CD4-positive, CD25-positive, alpha-beta regulatory T cell (primary cell): ENCODE measurements at regions not wholly inside any gene's neighbourhood (a gene's known extent, or its start where the extent isn't known, plus 50 kb on each side); places are given as distances from the start of the nearest gene placed in this dataset.

Experiments
- ATAC-seq, 2 donors: fragments of 150-1000 bp; cut with Tn5 transposase; one replicate each; pipeline ENCODE4 v1.10.0; 2021; ENCODE audit warnings: low read depth in 2 of 2, moderate number of reproducible peaks in 2 of 2, moderate library complexity in 1 of 2
- DNase-seq, 3 donors: peaks; one replicate each; pipeline versions ENCODE4 v3.0.0 to v3.0.0-alpha.2; 2012 to 2022; ENCODE audit warnings: mixed read lengths in 1 of 3
- H3K27ac ChIP-seq: one replicate; pipeline ENCODE4 v1.7.0; 2013; ENCODE audit warnings: mild to moderate bottlenecking, low read length; ENCODE audit not compliant: insufficient read depth, poor library complexity, severe bottlenecking
- H3K27me3 ChIP-seq: one replicate; pipeline ENCODE4 v1.7.0; 2013; ENCODE audit warnings: low read length; ENCODE audit not compliant: control insufficient read depth, insufficient read depth
- H3K36me3 ChIP-seq: one replicate; pipeline ENCODE4 v1.7.0; 2013; ENCODE audit warnings: mild to moderate bottlenecking, low read length, moderate library complexity; ENCODE audit not compliant: control insufficient read depth, insufficient read depth
- H3K4me1 ChIP-seq: 2 replicates; pipeline ENCODE4 v1.7.0; 2013; ENCODE audit warnings: mild to moderate bottlenecking, low read length; ENCODE audit not compliant: insufficient read depth, control insufficient read depth, poor library complexity, severe bottlenecking
- H3K4me3 ChIP-seq: one replicate; pipeline ENCODE4 v1.7.0; 2013; ENCODE audit warnings: low read depth, mild to moderate bottlenecking, low read length, moderate library complexity
- H3K9me3 ChIP-seq, 2 experiments: 1 replicate in 1 of 2; 2 replicates in 1 of 2; pipeline ENCODE4 v1.7.0; 2013; ENCODE audit warnings: low read length in 2 of 2, mild to moderate bottlenecking in 1 of 2, moderate library complexity in 1 of 2; ENCODE audit not compliant: control insufficient read depth in 2 of 2
- H3K27ac Mint-ChIP-seq, 3 donors: one replicate each; pipeline ENCODE4 v1.8.0; 2020 to 2022; ENCODE audit warnings: mild to moderate bottlenecking in 3 of 3, mixed read lengths in 3 of 3, moderate library complexity in 2 of 3
- H3K27me3 Mint-ChIP-seq: one replicate; pipeline ENCODE4 v1.8.0; 2022; ENCODE audit warnings: mild to moderate bottlenecking, mixed read lengths
- H3K36me3 Mint-ChIP-seq: one replicate; pipeline ENCODE4 v1.8.0; 2020; ENCODE audit warnings: mixed read lengths
- H3K4me1 Mint-ChIP-seq, 4 donors: one replicate each; pipeline ENCODE4 v1.8.0; 2020 to 2022; ENCODE audit warnings: mixed read lengths in 4 of 4, mild to moderate bottlenecking in 1 of 4
- H3K4me3 Mint-ChIP-seq, 4 donors: one replicate each; pipeline ENCODE4 v1.8.0; 2020 to 2022; ENCODE audit warnings: mild to moderate bottlenecking in 4 of 4, mixed read lengths in 4 of 4, moderate library complexity in 3 of 4
- H3K9me3 Mint-ChIP-seq, 7 donors: one replicate each; pipeline ENCODE4 v1.8.0; 2020 to 2022; ENCODE audit warnings: mixed read lengths in 7 of 7, mild to moderate bottlenecking in 3 of 7, moderate library complexity in 2 of 7

- Histone ChIP-seq H3K27me3 (no peaks in the 10 kb centered on the region), H3K27ac (no peak overlapping the region), H3K9me3 (peaks cover 0 to 3% of the 10 kb centered on the region in 2 experiments), H3K4me1 (no peaks in the 10 kb centered on the region), H3K36me3 (no peaks in the 10 kb centered on the region), H3K4me3 (no peak overlapping the region)
- ATAC-seq (no peak), DNase-seq (no peak)
- no peak overlapping the region for H3K27ac Mint-ChIP-seq
- no peak overlapping the region for H3K4me3 Mint-ChIP-seq
- peaks cover 0 to 10% (median 1%) of the 10 kb centered on the region in 7 donors for H3K9me3 Mint-ChIP-seq
- H3K36me3 Mint-ChIP-seq = no peaks in the 10 kb centered on the region
- no peaks in the 10 kb centered on the region for H3K4me1 Mint-ChIP-seq
- H3K27me3 Mint-ChIP-seq = no peaks in the 10 kb centered on the region
These were observed 278.7 kb upstream of the ISL1 start for GRCh38 chr5:51104556-51104955.

DNA sequence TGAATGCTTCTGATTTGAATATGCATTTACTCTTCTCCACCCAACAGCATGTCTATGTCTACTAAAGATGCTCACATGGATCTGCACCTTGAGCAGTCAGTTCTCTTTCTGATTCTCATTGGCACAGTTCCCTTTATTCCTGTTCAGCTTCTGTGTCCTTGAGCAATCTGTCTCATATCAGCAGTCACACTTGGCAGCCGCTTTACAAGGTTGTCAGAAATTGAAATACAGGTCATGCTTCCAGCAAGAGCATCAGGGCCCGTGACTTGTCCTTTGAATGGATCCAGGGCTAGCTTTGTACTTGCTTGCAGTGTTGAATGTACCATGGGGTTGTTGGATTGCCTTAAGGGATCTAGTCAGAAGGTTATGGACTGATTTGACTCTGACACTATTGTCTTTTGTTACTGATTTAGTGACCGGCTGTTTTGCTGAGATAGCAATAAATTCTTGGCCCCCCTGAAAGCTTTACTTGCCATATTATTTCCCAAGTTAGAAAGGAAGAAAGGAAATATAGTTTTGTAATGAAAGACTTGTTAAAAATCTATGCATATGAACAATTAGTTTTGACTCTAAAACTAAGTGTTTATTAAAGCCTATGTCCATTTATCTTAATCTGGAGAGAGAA is 273.4 kb upstream of the ISL1 start:
- Mint-ChIP-seq H3K36me3 (no peaks in the 10 kb centered on the region), H3K4me3 (no peak overlapping the region), H3K9me3 (peaks cover 0 to 21% (median 4%) of the 10 kb centered on the region in 7 donors)

DNA sequence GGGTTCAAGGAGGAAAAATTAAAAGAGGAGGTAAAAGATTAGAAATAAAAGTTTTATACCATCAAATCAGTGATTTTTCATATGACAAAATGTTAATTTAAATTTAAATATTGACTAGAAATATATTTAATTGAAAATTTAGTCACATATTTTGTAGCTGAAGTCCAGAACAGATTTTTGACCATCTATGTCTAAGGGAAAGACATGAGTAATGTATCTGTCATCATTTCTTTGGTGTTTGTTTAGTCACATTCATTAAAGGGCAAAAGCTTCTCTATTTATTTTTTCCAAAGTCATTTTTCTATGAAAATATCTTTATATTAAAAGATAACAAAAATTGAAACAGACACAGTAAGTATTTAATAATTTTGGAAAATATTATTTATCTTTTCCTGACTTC is 252.0 kb upstream of the ISL1 start:
- no peaks in the 10 kb centered on the region for H3K36me3 ChIP-seq
- no peak overlapping the region for H3K4me3 ChIP-seq
- no peak overlapping the region for H3K27ac ChIP-seq
- no peaks in the 10 kb centered on the region for H3K36me3 Mint-ChIP-seq
- no peak overlapping the region for H3K4me3 Mint-ChIP-seq
- peaks cover 0 to 2% of the 10 kb centered on the region in 2 experiments for H3K9me3 ChIP-seq
- no peak overlapping the region for H3K27ac Mint-ChIP-seq
- ATAC-seq = no peak
- H3K27me3 ChIP-seq = no peaks in the 10 kb centered on the region
- H3K4me1 ChIP-seq = no peaks in the 10 kb centered on the region
- peaks cover 5 to 15% (median 7%) of the 10 kb centered on the region in 7 donors for H3K9me3 Mint-ChIP-seq
- H3K4me1 Mint-ChIP-seq = no peaks in the 10 kb centered on the region
- H3K27me3 Mint-ChIP-seq = no peaks in the 10 kb centered on the region
- DNase-seq = no peak

More for the DNA sequence above, 273.4 kb upstream of the ISL1 start:
- ATAC-seq (no peak), DNase-seq (no peak)
- H3K27ac Mint-ChIP-seq = no peak overlapping the region
- H3K4me3 ChIP-seq = no peak overlapping the region
- H3K36me3 ChIP-seq = no peaks in the 10 kb centered on the region
- H3K9me3 ChIP-seq = no peaks in the 10 kb centered on the region
- no peaks in the 10 kb centered on the region for H3K4me1 Mint-ChIP-seq
- H3K27me3 Mint-ChIP-seq = no peaks in the 10 kb centered on the region
- no peak overlapping the region for H3K27ac ChIP-seq
- H3K4me1 ChIP-seq = no peaks in the 10 kb centered on the region
- no peaks in the 10 kb centered on the region for H3K27me3 ChIP-seq

DNA sequence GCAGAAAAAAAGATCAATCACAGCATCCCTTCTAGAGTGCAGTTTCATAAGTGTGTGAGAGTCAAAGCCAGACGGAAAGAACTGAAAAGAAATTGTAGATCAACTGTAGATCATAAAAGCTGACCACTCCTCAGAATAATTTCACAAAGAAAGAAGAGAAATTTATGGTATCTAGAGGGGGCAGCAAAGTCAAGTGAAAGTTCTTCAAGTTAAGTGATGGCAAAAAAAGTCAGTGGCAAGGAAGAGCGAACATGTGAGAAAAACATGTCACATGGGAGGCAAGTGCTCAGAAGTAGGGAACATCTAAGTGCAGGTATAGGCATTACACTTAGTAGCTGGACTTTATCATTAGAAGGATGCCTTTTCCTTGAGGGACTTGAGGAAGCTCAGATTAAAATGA is 245.1 kb upstream of the ISL1 start:
- Mint-ChIP-seq H3K4me1 (peaks cover 0 to 7% (median 0%) of the 10 kb centered on the region in 4 donors), H3K9me3 (peaks cover 1 to 22% (median 6%) of the 10 kb centered on the region in 7 donors), H3K27ac (no peak overlapping the region), H3K27me3 (no peaks in the 10 kb centered on the region), H3K36me3 (no peaks in the 10 kb centered on the region), H3K4me3 (no peak overlapping the region)
- no peaks in the 10 kb centered on the region for H3K36me3 ChIP-seq
- no peaks in the 10 kb centered on the region for H3K27me3 ChIP-seq
- no peaks in the 10 kb centered on the region for H3K9me3 ChIP-seq
- H3K27ac ChIP-seq = no peak overlapping the region
- ATAC-seq (no peak), DNase-seq (no peak)
- H3K4me3 ChIP-seq = no peak overlapping the region
- no peaks in the 10 kb centered on the region for H3K4me1 ChIP-seq

GRCh38 chr5:51148437-51148836 is 234.8 kb upstream of the ISL1 start:
- no peak for DNase-seq
- Mint-ChIP-seq H3K27ac (no peak overlapping the region), H3K4me1 (peaks cover 0 to 5% (median 0%) of the 10 kb centered on the region in 4 donors), H3K9me3 (peaks cover 6 to 58% (median 12%) of the 10 kb centered on the region in 7 donors), H3K27me3 (no peaks in the 10 kb centered on the region), H3K4me3 (no peak overlapping the region), H3K36me3 (no peaks in the 10 kb centered on the region)
- Histone ChIP-seq H3K4me3 (no peak overlapping the region), H3K27ac (no peak overlapping the region), H3K9me3 (no peaks in the 10 kb centered on the region), H3K36me3 (no peaks in the 10 kb centered on the region), H3K27me3 (no peaks in the 10 kb centered on the region), H3K4me1 (no peaks in the 10 kb centered on the region)
- ATAC-seq = no peak

DNA sequence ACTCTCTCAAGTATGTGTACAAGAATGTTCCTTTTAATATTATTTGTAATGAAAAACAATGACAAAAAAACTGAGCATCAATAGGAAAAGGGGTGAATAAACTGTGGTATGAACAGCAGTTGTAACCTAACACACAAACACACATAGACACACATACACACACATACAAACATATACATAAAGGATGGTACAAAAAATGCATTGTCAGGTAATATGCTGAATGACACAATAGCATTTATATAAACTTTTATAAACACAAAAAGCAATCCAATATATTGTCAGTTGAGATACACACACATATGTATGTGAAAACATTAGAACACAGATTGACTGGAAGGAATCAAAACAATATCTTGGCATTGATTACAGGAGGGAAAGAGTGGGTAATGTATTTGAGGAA is 227.0 kb upstream of the ISL1 start:
- Mint-ChIP-seq H3K27me3 (no peaks in the 10 kb centered on the region), H3K9me3 (peaks cover 2 to 29% (median 13%) of the 10 kb centered on the region in 7 donors), H3K4me1 (no peaks in the 10 kb centered on the region), H3K4me3 (no peak overlapping the region), H3K27ac (no peak overlapping the region), H3K36me3 (no peaks in the 10 kb centered on the region)
- no peak for DNase-seq
- Histone ChIP-seq H3K36me3 (no peaks in the 10 kb centered on the region), H3K9me3 (peaks cover 0 to 2% of the 10 kb centered on the region in 2 experiments), H3K27me3 (no peaks in the 10 kb centered on the region), H3K4me3 (no peak overlapping the region), H3K27ac (no peak overlapping the region), H3K4me1 (no peaks in the 10 kb centered on the region)
- ATAC-seq = no peak

DNA sequence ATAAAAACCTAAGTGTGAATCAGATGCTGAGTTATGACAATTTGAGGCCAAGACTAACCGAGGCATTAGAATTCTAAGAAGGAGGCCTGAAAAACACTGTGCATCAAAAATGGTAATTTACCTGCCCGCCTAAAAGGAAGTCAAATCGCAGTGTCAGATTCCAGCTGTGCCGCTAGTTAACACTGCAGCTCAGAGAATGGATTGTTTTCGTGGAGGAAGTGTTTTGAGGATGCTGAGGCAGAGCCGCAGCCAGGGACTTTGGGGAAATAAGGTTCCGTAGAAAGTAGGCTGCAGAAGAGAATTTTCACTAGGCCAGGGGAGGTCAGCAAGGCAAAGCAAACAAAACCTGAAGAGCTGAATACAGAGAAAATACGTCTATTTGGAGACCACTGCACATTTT is 226.4 kb upstream of the ISL1 start:
- H3K27me3 ChIP-seq = no peaks in the 10 kb centered on the region
- H3K4me1 ChIP-seq = no peaks in the 10 kb centered on the region
- H3K36me3 ChIP-seq = no peaks in the 10 kb centered on the region
- peak overlapping the region in 1 of 4 donors; percentile 48 for H3K4me3 Mint-ChIP-seq
- ATAC-seq = no peak
- DNase-seq = no peak
- H3K9me3 ChIP-seq = peaks cover 0 to 6% of the 10 kb centered on the region in 2 experiments
- H3K4me3 ChIP-seq = no peak overlapping the region
- peaks cover 4 to 32% (median 13%) of the 10 kb centered on the region in 7 donors for H3K9me3 Mint-ChIP-seq
- H3K27ac ChIP-seq = no peak overlapping the region
- H3K4me1 Mint-ChIP-seq = no peaks in the 10 kb centered on the region
- H3K27ac Mint-ChIP-seq = no peak overlapping the region
- H3K27me3 Mint-ChIP-seq = no peaks in the 10 kb centered on the region
- H3K36me3 Mint-ChIP-seq = no peaks in the 10 kb centered on the region

GRCh38 chr5:51159164-51159563 is 224.1 kb upstream of the ISL1 start:
- H3K4me1 ChIP-seq = no peaks in the 10 kb centered on the region
- Mint-ChIP-seq H3K27me3 (no peaks in the 10 kb centered on the region), H3K4me1 (no peaks in the 10 kb centered on the region), H3K4me3 (no peak overlapping the region), H3K36me3 (no peaks in the 10 kb centered on the region), H3K27ac (no peak overlapping the region), H3K9me3 (peaks cover 4 to 28% (median 13%) of the 10 kb centered on the region in 7 donors)
- H3K27me3 ChIP-seq = no peaks in the 10 kb centered on the region
- H3K4me3 ChIP-seq = no peak overlapping the region
- ATAC-seq (no peak), DNase-seq (no peak)
- H3K27ac ChIP-seq = no peak overlapping the region
- peaks cover 3 to 11% of the 10 kb centered on the region in 2 experiments for H3K9me3 ChIP-seq
- H3K36me3 ChIP-seq = no peaks in the 10 kb centered on the region
